Amniotic epithelial cell (primary cell): ENCODE measurements at regions not wholly inside any gene's neighbourhood (a gene's known extent, or its start where the extent isn't known, plus 50 kb on each side); places are given as distances from the start of the nearest gene placed in this dataset.
A peak's percentile ranks its signal among the peaks of the same experiment; 100 is the strongest.
"Not testable (repeated sequence)": the region's sequence is repeated elsewhere in the genome, so short reads cannot be mapped to it uniquely, and the experiment has no call there.

Source experiments
- DNase-seq: peaks from one replicate; pipeline ENCODE4 v3.0.0-alpha.2; 2010; ENCODE audit warnings: low read depth

- DNase-seq, result no peak
Measured at GRCh38 chr17:51435171-51435552, 174.8 kb downstream of the UTP18 start.

DNA sequence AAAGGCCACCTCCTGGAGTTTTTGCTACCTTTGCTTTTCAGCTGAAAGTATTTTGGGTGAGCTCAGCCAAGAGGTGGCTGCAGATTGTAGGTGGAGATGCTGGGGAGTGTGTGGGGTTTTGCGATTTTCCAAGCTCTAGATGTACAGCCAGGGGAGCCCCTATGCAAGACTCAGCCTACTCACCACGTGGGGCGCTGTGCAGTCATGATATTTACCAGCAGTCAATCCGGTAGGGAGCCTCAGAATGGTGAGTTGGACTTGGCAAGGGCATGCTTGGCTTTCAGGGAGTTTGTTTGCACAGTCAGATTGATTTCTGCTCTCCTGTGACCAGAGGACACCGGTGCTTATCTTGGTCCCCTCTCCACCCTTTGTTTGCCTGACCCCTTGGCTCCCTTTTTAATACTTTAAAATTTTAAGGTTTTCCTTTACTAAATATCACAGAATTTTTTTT, 175.3 kb downstream of the UTP18 start:
- no peak for DNase-seq

DNA sequence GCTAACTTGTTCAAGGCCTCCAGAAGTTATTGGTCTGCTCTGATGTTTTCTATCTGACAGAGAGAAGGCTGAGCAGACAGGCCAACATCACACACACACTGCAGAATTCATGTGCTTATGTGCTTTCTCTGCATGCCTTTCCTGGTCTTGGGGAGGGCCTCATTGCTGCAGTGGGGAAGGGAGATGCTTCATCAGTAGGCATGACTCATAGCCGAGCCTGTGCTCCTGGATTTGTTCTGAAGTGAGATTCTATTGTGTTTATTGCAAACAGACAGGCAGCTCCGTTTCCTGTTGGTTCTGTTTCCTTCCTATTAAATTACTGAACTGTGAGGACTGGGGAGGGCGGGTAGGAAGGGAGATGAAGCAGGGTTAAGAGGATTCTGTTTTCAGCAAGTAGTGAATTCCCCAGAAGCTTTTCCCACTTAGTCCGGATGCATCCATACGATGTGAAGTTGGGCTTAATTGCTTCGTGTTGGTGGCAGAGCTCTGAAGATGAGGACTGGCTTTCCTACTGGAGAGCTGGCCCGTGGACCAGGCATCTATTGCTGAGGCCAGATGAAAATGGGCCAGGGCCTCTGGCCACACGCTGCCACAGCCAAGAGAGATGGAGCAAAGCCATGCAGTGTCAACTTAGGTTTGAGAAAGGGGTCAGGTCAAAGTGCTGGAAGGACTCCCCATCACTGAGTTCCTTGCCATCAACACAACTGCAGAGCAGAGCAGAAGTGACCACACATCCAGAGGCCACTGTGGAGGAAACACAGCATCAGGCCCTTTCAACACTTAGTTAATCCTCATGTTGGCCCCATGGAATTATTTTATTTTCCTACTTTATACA, 179.3 kb downstream of the UTP18 start:
- DNase-seq, result no peak

DNA sequence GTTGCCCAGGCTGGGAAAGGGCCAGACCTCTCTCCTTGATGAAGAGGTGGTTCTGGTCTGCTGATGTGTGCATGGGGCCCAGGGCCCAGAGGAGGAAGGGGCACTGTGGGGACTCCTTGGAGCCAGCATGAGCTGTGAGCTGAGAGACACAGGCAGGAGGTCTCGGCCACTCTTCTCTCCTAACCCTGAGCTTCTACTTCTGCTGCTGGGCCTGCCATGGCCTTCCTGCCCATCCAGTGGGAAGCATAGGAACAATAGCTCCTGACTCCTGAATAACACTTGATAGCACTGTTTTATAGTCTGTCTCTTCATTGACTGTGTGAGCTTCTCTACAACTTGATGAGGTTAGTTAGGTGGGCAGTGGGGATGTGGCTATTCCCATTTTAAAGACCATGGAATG, 181.1 kb downstream of the UTP18 start:
- no peak for DNase-seq

- no peak for DNase-seq
Measured at GRCh38 chr17:51442088-51442865, 181.9 kb downstream of the UTP18 start.

- no peak for DNase-seq
Measured at GRCh38 chr17:51443646-51444045, 183.3 kb downstream of the UTP18 start.

DNA sequence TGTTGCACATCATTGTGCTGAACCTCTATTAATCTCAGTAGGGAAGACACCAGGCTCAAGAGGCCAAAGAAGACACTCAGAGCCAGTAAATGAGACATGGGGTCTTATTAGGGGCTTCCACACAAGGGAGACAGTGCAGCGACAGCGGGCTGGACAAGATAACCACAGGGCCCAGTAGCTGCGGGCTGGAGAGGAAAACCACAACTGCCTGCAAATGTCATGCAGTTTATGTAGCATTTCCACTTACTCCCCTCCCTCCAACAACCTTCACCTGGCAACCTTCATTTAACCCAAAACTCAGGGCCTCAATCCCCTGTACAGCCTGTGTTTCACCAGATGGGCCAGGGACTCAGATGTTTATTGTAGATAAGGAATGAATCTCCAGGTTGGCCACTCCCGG, 185.6 kb downstream of the UTP18 start:
- no peak for DNase-seq

- DNase-seq, result no peak
Measured at GRCh38 chr17:51454456-51454978, 194.2 kb downstream of the UTP18 start.

DNA sequence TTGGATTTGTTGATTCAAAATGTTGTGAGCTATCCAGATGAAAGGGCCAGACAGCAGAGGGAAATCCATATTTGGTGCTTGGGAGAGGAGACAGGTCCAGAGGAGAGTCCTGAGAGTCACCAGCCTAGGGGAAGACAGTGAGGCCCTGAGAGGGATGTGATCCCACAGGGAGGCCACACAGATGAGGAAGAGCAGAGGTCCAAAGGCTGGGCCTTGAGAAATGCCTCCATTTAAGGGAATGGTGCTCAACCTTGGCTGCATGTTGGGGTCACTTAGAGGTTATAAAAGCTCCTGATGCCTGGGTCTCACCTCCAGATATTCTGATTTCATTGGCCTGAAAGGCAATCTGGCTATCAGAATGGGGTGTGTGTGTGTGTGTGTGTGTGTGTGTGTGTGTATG, 194.9 kb downstream of the UTP18 start:
- DNase-seq, result no peak

- no peak for DNase-seq
Measured at GRCh38 chr17:51455931-51456330, 195.6 kb downstream of the UTP18 start.

GRCh38 chr17:51456942-51457341, 196.6 kb downstream of the UTP18 start:
- DNase-seq, result no peak

GRCh38 chr17:51461578-51462004, 201.2 kb downstream of the UTP18 start:
- peak; percentile 15 for DNase-seq

DNA sequence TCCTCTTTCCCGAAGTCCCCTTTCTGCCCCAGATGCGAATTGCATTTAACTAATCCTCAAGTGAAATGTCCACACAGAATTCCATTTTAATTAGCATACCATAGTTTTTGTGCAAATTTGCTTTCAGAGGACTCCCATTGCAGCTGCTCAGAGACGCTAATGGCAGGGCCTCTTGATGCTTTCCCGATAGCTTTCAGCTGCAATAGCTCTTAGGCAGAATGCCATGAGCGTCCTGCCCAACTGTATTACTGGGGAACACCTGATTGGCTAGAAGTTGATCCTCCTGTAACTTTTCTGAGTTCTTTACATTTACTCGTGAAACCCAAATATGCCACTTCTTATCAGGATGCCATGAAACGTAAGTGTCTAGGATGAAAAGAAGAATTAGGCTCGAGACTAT, 203.0 kb downstream of the UTP18 start:
- no peak for DNase-seq

- no peak for DNase-seq
Measured at GRCh38 chr17:51467336-51467735, 207.0 kb downstream of the UTP18 start.

DNA sequence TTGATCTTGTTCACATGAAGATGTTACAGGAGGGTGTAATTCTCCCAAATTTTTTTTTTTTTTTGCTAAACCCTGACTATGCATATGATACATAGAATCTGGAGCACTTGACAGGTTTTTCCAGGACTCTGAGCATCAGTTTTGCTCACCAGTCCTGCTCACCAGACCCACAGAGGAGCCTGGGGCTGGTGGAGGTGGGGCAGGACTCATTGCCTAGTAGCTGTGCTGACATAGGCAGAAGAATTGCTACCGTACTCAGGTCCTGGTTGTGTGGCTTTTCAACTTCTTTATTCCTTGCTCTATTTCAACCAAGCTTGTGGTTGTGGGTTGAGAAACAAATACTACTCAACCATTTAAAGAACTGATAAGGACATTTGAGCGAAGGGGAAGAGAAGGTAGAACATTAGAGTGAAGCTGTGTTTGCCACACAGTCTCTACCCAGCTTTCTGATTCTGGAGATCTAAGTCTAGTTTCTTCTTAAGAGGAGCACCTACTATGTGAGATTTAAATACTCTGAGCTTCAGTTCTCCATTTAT, 212.4 kb downstream of the UTP18 start:
- DNase-seq, result no peak

- DNase-seq, result no peak
Measured at GRCh38 chr17:51474764-51475163, 214.4 kb downstream of the UTP18 start.

DNA sequence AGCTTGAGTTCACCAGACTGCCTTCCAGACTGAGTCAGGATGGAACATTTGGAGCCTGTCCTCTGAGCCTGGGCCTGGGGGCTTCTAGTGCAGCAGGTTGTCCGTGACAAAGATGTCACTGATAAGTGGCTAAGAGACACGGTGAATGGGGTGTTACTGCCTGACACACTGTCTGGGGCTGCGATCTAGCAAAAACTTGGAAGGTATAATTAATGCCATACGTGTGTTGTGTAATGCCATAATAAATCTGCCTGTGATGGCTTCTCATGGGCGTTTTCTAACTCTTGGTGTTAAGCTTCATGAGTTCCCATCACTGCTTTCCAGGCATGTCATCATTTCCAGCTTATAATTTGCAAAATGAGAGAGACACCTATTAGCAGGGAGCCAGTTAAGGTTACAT, 215.4 kb downstream of the UTP18 start:
- DNase-seq, result no peak

DNA sequence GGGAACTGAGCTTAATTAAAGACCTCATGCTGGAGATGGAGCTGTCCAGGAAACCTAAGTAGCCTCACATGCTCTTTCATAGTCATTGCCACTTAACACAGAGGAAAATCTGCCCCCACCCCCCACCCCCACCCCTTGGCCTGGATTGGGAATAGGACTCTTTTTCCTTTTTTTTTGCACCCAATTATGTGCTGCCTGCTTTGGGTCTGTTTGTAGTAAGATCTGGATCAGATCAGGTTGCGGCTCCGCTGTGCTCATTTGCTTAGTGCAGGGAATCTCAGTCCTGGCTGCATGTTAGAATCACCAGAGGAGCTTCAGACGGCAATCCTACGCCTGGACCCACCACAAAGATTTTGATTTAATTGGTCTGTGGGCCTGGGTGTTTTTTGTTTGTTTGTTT, 219.0 kb downstream of the UTP18 start:
- DNase-seq, result no peak

DNA sequence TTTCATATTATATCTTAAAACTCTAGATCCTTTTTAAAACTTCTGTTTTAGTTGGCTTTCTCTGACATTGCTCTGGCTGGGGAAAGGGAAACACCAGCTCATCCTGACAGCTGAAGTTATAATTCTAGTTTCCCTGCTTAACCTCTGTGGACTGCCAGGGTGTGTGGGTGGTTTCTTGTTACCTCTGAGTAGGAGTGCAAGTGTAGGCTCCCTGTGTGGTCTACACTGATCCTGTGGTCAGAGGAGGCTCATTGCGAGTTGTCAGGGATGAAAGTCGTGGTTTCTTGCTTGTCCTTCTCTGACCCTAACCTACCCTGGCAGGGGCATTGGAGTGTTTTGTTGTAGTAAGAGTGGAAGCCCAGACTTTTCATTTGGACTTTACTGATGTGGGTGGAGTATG, 221.0 kb downstream of the UTP18 start:
- DNase-seq, result no peak

- DNase-seq, result not testable (repeated sequence)
Measured at GRCh38 chr17:51482248-51482647, 221.9 kb downstream of the UTP18 start.

- DNase-seq, result no peak
Measured at GRCh38 chr17:51486091-51486490, 225.7 kb downstream of the UTP18 start.

GRCh38 chr17:51486885-51487520, 226.7 kb downstream of the UTP18 start:
- no peak for DNase-seq
